ENCODE measurements at regions not wholly inside any gene's neighbourhood (a gene's known extent, or its start where the extent isn't known, plus 50 kb on each side); places are given as distances from the start of the nearest gene placed in this dataset.
A peak's percentile ranks its signal among the peaks of the same experiment; 100 is the strongest.

- POLR2A ChIA-PET: no interaction called here
- H3K4me3 ChIP-seq (ENCODE audit: control extremely low read depth in 1 of 5, extremely low read depth in 1 of 5, insufficient read depth in 1 of 5, low read depth in 2 of 5, low read length in 4 of 5): no peak overlapping the region
- H3K27me3 ChIP-seq (replicated peaks in 1 of 4; ENCODE audit: control extremely low read depth in 1 of 4, control insufficient read depth in 3 of 4, insufficient read depth in 4 of 4, low read length in 3 of 4): peaks cover 0 to 11% (median 7%) of the 10 kb centered on the region in 4 experiments
- H3K9me3 ChIP-seq (ENCODE audit: control extremely low read depth in 1 of 3, control insufficient read depth in 2 of 3, insufficient read depth in 1 of 3, low read length in 2 of 3): peaks cover 0 to 6% (median 0%) of the 10 kb centered on the region in 3 donors
- Mint-ChIP-seq H3K27ac (no peak overlapping the region), H3K27me3 (peaks cover 31% of the 10 kb centered on the region), H3K4me1 (peaks cover 39% of the 10 kb centered on the region), H3K4me3 (no peak overlapping the region), H3K9me3 (ENCODE audit: insufficient read depth) (no peaks in the 10 kb centered on the region)
- H2AFZ ChIP-seq (ENCODE audit: insufficient read depth, low read depth, low read length, poor library complexity, severe bottlenecking): no peak overlapping the region
- peaks cover 22 to 36% of the 10 kb centered on the region in 2 donors for H3K4me1 ChIP-seq (ENCODE audit: control insufficient read depth in 2 of 2, insufficient read depth in 2 of 2, low read length in 2 of 2)
- H3K79me2 ChIP-seq (ENCODE audit: control insufficient read depth, insufficient read depth, low read length): no peaks in the 10 kb centered on the region
- no peaks in the 10 kb centered on the region for H4K20me1 ChIP-seq (ENCODE audit: control insufficient read depth, insufficient read depth, low read length, poor library complexity, severe bottlenecking)
- 10% methylated on average over 2 of the region's 2 CpGs for WGBS (ENCODE audit: insufficient coverage)
- CTCF ChIA-PET: interaction anchor here (1.3 to 2.3 kb wide), 3 partner anchors 26 to 38 kb away, joined by 3 to 8 read pairs (median 5); no protein-coding TSS in a partner anchor
- H3K4me2 ChIP-seq (replicated peaks; ENCODE audit: low read depth, low read length, poor library complexity, severe bottlenecking): no peak overlapping the region
- ATAC-seq (ENCODE audit: low read depth) (no peak), DNase-seq (no peak)
- H3K36me3 ChIP-seq (replicated peaks in 1 of 2; ENCODE audit: control extremely low read depth in 1 of 2, control insufficient read depth in 1 of 2, extremely low read depth in 1 of 2, insufficient read depth in 2 of 2, low read length in 1 of 2): no peaks in the 10 kb centered on the region
- H3K27ac ChIP-seq (ENCODE audit: low read length in 2 of 2): no peak overlapping the region
- H3K9ac ChIP-seq (ENCODE audit: low read length): no peak overlapping the region
- intact Hi-C loops (cut with micrococcal nuclease): no loop called here
- no peak for TF ChIP-seq EZH2 (IDR thresholded peaks at IDR 0.05; ENCODE audit: borderline replicate concordance, insufficient read depth, low read depth, low read length, poor library complexity, severe bottlenecking)
- TF ChIP-seq CTCF (IDR thresholded peaks at IDR 0.05): no peak
These were observed 1351.1 kb downstream of the TMEM121 start for GRCh38 chr14:106877517-106877916.

GRCh38 chr14:106879241-106879640 is 1352.9 kb downstream of the TMEM121 start:
- H3K9me3 Mint-ChIP-seq (ENCODE audit: insufficient read depth): no peaks in the 10 kb centered on the region
- peak; percentile 44 for TF ChIP-seq CTCF (IDR thresholded peaks at IDR 0.05)
- TF ChIP-seq EZH2 (IDR thresholded peaks at IDR 0.05; ENCODE audit: borderline replicate concordance, insufficient read depth, low read depth, low read length, poor library complexity, severe bottlenecking): no peak
- Histone ChIP-seq H3K4me2 (replicated peaks; ENCODE audit: low read depth, low read length, poor library complexity, severe bottlenecking) (no peak overlapping the region), H3K4me1 (ENCODE audit: control insufficient read depth in 2 of 2, insufficient read depth in 2 of 2, low read length in 2 of 2) (peaks cover 14 to 27% of the 10 kb centered on the region in 2 donors), H3K9me3 (ENCODE audit: control extremely low read depth in 1 of 3, control insufficient read depth in 2 of 3, insufficient read depth in 1 of 3, low read length in 2 of 3) (peaks cover 0 to 10% (median 0%) of the 10 kb centered on the region in 3 donors), H3K27me3 (replicated peaks in 1 of 4; ENCODE audit: control extremely low read depth in 1 of 4, control insufficient read depth in 3 of 4, insufficient read depth in 4 of 4, low read length in 3 of 4) (peaks cover 0 to 11% (median 7%) of the 10 kb centered on the region in 4 experiments), H3K79me2 (ENCODE audit: control insufficient read depth, insufficient read depth, low read length) (no peaks in the 10 kb centered on the region), H3K27ac (ENCODE audit: low read length in 2 of 2) (no peak overlapping the region), H3K4me3 (ENCODE audit: control extremely low read depth in 1 of 5, extremely low read depth in 1 of 5, insufficient read depth in 1 of 5, low read depth in 2 of 5, low read length in 4 of 5) (no peak overlapping the region), H2AFZ (ENCODE audit: insufficient read depth, low read depth, low read length, poor library complexity, severe bottlenecking) (no peak overlapping the region), H4K20me1 (ENCODE audit: control insufficient read depth, insufficient read depth, low read length, poor library complexity, severe bottlenecking) (no peaks in the 10 kb centered on the region), H3K36me3 (replicated peaks in 1 of 2; ENCODE audit: control extremely low read depth in 1 of 2, control insufficient read depth in 1 of 2, extremely low read depth in 1 of 2, insufficient read depth in 2 of 2, low read length in 1 of 2) (no peaks in the 10 kb centered on the region), H3K9ac (ENCODE audit: low read length) (no peak overlapping the region)
- DNase-seq: peak; percentile 69
- H3K27me3 Mint-ChIP-seq: peaks cover 31% of the 10 kb centered on the region
- ATAC-seq (ENCODE audit: low read depth): peak; percentile 55
- H3K4me1 Mint-ChIP-seq: peaks cover 28% of the 10 kb centered on the region
- ChIA-PET POLR2A (no interaction called here), CTCF (interaction anchor here (0.8 to 1.2 kb wide), 2 partner anchors 18 to 48 kb away, joined by 3 to 5 read pairs; no protein-coding TSS in a partner anchor)
- WGBS (ENCODE audit: insufficient coverage): 26% methylated on average over 7 of the region's 8 CpGs
- intact Hi-C loops (cut with micrococcal nuclease): no loop called here
- H3K4me3 Mint-ChIP-seq: no peak overlapping the region
- H3K27ac Mint-ChIP-seq: no peak overlapping the region
